CD4-positive, alpha-beta T cell treated with Interleukin-4 for 4 hours (primary cell): ENCODE measurements at regions not wholly inside any gene's neighbourhood (a gene's known extent, or its start where the extent isn't known, plus 50 kb on each side); places are given as distances from the start of the nearest gene placed in this dataset.
"Not testable (repeated sequence)": the region's sequence is repeated elsewhere in the genome, so short reads cannot be mapped to it uniquely, and the experiment has no call there.

Experiments
- DNase-seq: peaks from one replicate; pipeline ENCODE4 v3.0.0-alpha.2; 2020

- DNase-seq = peak; percentile 67
Measured at GRCh38 chr5:1633605-1634336, 110.0 kb upstream of the LPCAT1 start.

- DNase-seq = not testable (repeated sequence)
Measured at GRCh38 chr5:1631004-1631403, 107.2 kb upstream of the LPCAT1 start.

GRCh38 chr5:1626397-1626796, 102.6 kb upstream of the LPCAT1 start:
- DNase-seq = not testable (repeated sequence)

GRCh38 chr5:1619531-1619930, 95.8 kb upstream of the LPCAT1 start:
- DNase-seq = not testable (repeated sequence)

DNA sequence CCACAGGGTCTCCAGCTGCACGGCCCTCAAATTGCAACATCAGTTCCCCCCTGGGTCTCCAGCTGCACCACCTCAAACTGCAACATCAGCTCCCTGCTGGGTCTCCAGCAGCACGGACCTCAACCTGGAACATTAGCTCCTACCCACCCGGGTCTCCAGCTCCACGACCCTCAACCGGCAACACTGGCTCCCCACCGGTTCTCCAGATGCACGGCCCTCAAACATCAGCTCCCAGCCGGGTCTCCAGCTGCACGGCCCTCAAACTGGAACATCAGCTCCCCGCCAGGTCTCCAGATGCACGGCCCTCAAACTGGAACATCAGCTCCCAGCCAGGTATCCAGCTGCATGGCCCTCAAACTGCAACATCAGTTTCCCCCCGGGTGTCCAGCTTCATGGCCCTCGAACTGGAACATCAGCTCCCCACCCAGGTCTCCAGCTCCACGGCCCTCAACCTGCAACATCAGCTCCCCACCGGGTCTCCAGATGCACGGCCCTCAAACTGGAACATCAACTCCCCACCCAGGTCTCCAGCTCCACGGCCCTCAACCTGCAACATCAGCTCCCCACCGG, 94.6 kb upstream of the LPCAT1 start:
- not testable (repeated sequence) for DNase-seq

GRCh38 chr5:1617236-1617755, 93.5 kb upstream of the LPCAT1 start:
- not testable (repeated sequence) for DNase-seq

DNA sequence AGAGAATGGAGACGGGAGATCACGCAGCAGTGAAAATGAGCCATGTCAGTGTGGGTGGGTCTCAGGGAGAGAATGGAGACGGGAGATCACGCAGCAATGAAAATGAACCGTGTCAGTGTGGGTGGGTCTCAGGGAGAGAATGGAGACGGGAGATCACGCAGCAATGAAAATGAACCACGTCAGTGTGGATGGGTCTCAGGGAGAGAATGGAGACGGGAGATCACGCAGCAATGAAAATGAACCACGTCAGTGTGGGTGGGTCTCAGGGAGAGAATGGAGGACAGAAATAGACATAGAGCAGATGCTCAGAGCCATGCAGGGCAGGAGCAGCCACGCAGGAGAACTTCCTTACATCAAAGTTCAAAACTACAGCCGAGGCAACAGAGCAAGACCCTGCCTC, 89.8 kb upstream of the LPCAT1 start:
- not testable (repeated sequence) for DNase-seq

GRCh38 chr5:1610526-1610925, 86.8 kb upstream of the LPCAT1 start:
- not testable (repeated sequence) for DNase-seq

GRCh38 chr5:1609111-1609510, 85.4 kb upstream of the LPCAT1 start:
- DNase-seq = not testable (repeated sequence)

DNA sequence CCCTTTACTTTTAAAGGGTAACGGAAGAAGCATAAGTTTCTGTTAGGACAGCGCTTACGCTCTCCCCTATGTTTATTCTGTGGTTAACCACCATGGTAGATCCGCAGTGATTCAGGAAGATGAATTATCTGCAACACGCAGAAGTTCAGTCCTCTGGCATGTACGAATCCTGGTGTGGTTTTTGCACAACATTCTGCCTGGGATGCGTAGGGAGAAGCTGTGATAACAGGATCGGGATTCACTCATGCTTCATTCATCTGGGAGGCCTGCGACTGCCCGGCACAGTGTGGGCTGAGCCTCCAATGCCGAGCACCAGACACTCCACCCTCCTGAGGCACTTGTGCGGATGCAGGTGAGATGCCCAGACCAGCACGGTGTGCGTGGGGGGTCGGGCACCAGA, 84.6 kb upstream of the LPCAT1 start:
- peak; percentile 11 for DNase-seq

DNA sequence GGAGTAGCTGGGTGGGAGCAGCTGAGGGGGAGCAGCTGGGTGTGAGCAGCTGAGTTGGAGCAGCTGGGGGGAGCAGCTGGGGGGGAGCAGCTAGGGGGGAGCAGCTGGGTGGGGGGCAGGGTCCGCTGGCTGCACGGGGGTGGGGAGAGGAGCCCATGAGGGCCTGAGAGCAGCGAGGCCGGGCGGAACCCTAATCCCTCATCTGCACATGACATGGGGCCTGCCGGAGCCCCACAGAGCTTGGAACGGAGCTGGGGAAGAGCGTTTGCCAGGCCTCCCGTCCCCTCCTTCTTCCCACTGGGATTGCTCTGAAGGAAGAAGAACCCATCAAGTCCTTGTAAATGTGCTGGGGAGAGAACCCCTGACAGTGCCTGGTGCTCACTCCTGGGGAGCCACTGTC, 83.2 kb upstream of the LPCAT1 start:
- DNase-seq = not testable (repeated sequence)

- not testable (repeated sequence) for DNase-seq
Measured at GRCh38 chr5:1603916-1604315, 80.2 kb upstream of the LPCAT1 start.

- not testable (repeated sequence) for DNase-seq
Measured at GRCh38 chr5:1601565-1601964, 77.8 kb upstream of the LPCAT1 start.

GRCh38 chr5:1598950-1599737, 75.4 kb upstream of the LPCAT1 start:
- DNase-seq = peak; percentile 10

- peak; percentile 10 for DNase-seq
Measured at GRCh38 chr5:1597093-1597473, 73.3 kb upstream of the LPCAT1 start.

DNA sequence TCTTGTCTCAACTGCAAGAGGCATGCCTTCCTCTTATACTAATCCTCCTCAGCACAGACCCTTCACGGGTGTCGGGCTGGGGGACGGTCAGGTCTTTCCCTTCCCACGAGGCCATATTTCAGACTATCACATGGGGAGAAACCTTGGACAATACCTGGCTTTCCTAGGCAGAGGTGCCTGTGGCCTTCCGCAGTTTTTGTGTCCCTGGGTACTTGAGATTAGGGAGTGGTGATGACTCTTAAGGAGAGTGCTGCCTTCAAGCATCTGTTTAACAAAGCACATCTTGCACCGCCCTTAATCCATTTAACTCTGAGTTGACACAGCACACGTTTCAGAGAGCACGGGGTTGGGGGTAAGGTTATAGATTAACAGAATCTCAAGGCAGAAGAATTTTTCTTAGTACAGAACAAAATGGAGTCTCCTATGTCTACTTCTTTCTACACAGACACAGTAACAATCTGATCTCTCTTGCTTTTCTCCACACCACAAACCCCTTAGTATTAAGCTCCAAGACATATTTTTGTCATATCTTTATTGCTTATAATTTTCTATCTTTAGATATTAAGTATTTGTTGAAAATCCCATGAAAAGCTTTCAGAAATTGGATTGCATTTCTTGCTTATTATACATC, 72.8 kb upstream of the LPCAT1 start:
- DNase-seq = not testable (repeated sequence)

- peak; percentile 78 for DNase-seq
Measured at GRCh38 chr5:1594357-1595106, 70.8 kb upstream of the LPCAT1 start.

DNA sequence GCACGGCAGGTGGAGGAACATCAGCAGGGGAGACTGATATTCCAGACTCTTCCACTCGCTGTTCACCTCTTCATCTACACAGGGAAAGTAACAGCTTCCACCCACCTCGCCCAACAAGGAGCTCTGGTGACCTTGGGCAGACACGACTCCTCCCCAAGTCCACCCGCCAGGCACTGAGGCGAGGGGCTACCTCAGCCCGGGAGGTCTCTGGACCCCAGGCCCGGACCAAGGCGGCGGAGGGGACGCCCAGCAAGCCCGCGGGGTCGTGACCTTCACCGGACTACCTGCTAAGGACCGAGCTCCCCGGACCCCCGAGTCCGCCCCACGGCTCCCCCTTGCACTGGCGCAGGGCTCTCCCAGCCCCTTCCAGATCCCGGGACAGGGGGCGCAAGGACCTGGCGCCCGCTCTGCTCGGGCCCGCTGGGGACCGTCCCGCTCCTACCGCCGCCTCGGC, 70.2 kb upstream of the LPCAT1 start:
- DNase-seq = no peak

DNA sequence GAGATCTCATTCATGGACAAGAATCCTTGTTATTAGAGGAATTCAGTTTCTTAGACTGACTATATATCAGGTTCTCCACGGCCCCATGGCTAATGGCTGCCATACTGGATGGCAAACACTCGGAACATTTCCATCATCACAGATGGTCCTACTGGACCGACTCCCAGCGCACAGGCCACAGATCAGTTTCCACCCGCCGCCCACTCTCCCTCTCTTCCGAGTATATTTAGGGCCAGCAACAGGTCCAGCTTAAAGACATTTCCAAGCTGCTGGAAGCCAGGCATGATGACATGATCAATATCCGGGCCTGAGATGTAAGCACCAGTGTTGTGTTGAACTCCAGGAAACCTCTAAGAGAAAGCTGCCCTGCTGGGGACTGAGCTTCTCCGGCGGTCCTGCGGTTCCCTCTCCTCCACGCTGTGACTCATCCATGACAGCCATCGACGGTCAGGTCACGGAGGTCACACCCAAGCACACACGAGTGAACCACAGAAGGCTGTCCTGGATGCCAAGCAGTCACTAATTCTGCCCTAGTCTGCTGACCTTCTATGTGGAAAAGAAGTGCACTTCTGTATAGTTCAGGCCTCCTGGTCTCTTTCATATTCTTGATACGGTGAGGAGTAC, 64.4 kb upstream of the LPCAT1 start:
- not testable (repeated sequence) for DNase-seq

DNA sequence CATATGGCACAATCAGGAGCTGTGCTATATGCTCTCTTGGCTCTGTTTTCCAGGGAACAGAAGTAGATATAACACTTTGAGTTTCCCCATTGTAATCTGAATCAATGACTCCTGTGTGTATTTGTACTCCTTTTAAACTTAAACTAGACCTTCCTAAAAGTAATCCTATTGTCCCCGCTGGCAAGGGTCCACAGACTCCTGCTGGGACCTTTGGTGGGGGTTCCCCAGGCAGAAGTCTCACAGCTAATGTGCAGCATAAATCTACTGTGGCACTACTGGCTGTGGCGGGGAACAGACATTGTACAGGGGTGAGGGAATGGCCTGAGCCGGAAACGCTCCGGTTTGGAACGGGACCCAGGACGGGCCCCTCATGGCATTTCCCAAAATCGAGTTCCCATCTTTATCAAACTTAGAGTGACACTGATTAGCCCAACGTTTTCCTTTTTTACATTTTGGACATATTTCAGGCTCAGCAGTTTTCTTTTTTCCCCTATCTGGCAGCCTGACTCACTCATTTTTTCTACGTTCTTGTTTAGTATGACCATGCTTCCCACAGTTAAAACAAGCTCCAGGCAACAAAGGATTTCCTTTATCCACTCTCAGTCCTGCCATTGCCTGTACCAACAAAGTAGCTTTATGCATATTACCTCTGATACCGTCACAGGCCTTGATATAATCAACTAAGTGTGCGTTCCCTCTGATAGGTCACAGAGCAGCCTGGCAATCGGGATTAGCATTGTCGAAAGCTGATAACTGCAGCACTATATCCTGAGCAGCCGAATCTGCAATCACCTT, 59.5 kb upstream of the LPCAT1 start:
- not testable (repeated sequence) for DNase-seq

DNA sequence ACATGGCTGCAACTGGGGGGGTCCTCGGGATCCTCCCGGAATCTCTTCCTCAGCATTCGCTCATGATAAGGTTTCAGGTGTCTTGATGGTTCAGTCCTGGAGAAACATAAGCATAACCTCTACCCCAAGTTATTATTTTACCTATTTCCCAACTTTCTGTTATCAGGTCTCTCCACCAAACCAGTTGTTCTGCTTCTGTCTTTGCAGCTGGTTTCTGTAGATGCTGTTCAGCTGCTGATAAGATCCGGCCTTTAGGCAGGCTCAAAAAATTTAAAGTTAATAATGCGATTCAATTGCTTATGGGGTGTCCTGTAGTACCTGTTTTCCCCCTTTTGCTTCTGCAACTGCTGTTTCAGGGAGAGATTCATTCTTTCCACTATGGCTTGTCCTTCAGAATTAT, 55.6 kb upstream of the LPCAT1 start:
- not testable (repeated sequence) for DNase-seq
